ENCODE measurements at regions not wholly inside any gene's neighbourhood (a gene's known extent, or its start where the extent isn't known, plus 50 kb on each side); places are given as distances from the start of the nearest gene placed in this dataset.

GRCh38 chr3:116969135-116969534 is 259.6 kb downstream of the TUSC7 start:
- no peak for TF ChIP-seq USF2 (IDR thresholded peaks at IDR 0.05; ENCODE audit: borderline replicate concordance, low read depth, low read length)
- TF ChIP-seq FOXJ3 (CRISPR knock-in tag; IDR thresholded peaks at IDR 0.05), result no peak
- TF ChIP-seq CTCF (IDR thresholded peaks at IDR 0.05), result no peak
- TF ChIP-seq POLR2AphosphoS5 (IDR thresholded peaks at IDR 0.05; ENCODE audit: low read depth, low read length), result no peak
- no peak for TF ChIP-seq GABPA (IDR thresholded peaks at IDR 0.05; ENCODE audit: low read depth)
- no peak for TF ChIP-seq SMC3 (IDR thresholded peaks at IDR 0.05; ENCODE audit: low read depth, low read length)
- no peak for TF ChIP-seq CHD2 (IDR thresholded peaks at IDR 0.05; ENCODE audit: low read length, partially characterized antibody)
- no peak for TF ChIP-seq MXI1 (IDR thresholded peaks at IDR 0.05; ENCODE audit: low read depth, low read length)
